Gastroesophageal sphincter (tissue), 3 donors: ENCODE measurements at regions not wholly inside any gene's neighbourhood (a gene's known extent, or its start where the extent isn't known, plus 50 kb on each side); places are given as distances from the start of the nearest gene placed in this dataset.
"Not testable (repeated sequence)": the region's sequence is repeated elsewhere in the genome, so short reads cannot be mapped to it uniquely, and the experiment has no call there.

ENCODE experiments used
- POLR2A ChIP-seq, 2 donors: fragments of 450-650 bp; IDR thresholded peaks; one replicate each; pipeline ENCODE4 v1.6.1; 2017; ENCODE audit warnings: antibody characterized with exemption in 2 of 2, mild to moderate bottlenecking in 2 of 2, moderate library complexity in 1 of 2
- POLR2AphosphoS5 ChIP-seq: sonication (generic); formaldehyde crosslinking; IDR thresholded peaks from one replicate; pipeline ENCODE4 v1.6.1; 2017; ENCODE audit warnings: antibody characterized with exemption
- TF ChIP-seq, protein P1 (sequence below), 4 experiments: fragments of 200-600 bp in 2 of 4; fragments of 450-650 bp in 2 of 4; sonication (generic) in 1 of 4; IDR thresholded peaks; one replicate each; pipeline ENCODE4 v1.5.1; 2017 to 2019; ENCODE audit warnings: antibody characterized with exemption in 4 of 4, mild to moderate bottlenecking in 2 of 4, moderate library complexity in 2 of 4

DNA sequence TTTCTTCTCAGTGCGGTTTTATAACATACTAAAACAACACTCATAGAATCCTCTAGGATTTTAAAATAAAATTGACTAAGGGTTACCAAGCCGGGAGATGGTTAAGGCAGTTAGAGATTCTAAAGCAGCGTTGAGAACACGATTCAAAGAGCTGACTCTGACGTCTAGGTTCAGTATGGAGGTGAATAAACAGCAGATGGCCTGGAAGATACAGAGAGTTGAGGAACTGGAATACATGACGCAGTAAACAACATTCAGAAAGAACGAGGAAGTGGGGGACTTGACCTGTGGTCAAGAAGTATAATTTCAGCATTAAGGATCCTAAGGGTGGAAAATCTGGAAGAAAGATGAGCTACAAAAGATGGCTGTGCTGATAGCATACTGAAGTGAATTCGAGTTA lies 68.4 kb upstream of the NBPF26 start:
- not testable (repeated sequence) for TF ChIP-seq POLR2AphosphoS5; POLR2A (IDR thresholded peaks at IDR 0.05)
- TF ChIP-seq, protein P1, sequence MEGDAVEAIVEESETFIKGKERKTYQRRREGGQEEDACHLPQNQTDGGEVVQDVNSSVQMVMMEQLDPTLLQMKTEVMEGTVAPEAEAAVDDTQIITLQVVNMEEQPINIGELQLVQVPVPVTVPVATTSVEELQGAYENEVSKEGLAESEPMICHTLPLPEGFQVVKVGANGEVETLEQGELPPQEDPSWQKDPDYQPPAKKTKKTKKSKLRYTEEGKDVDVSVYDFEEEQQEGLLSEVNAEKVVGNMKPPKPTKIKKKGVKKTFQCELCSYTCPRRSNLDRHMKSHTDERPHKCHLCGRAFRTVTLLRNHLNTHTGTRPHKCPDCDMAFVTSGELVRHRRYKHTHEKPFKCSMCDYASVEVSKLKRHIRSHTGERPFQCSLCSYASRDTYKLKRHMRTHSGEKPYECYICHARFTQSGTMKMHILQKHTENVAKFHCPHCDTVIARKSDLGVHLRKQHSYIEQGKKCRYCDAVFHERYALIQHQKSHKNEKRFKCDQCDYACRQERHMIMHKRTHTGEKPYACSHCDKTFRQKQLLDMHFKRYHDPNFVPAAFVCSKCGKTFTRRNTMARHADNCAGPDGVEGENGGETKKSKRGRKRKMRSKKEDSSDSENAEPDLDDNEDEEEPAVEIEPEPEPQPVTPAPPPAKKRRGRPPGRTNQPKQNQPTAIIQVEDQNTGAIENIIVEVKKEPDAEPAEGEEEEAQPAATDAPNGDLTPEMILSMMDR (IDR thresholded peaks at IDR 0.05): not testable (repeated sequence)
